ENCODE measurements at regions not wholly inside any gene's neighbourhood (a gene's known extent, or its start where the extent isn't known, plus 50 kb on each side); places are given as distances from the start of the nearest gene placed in this dataset.

DNA sequence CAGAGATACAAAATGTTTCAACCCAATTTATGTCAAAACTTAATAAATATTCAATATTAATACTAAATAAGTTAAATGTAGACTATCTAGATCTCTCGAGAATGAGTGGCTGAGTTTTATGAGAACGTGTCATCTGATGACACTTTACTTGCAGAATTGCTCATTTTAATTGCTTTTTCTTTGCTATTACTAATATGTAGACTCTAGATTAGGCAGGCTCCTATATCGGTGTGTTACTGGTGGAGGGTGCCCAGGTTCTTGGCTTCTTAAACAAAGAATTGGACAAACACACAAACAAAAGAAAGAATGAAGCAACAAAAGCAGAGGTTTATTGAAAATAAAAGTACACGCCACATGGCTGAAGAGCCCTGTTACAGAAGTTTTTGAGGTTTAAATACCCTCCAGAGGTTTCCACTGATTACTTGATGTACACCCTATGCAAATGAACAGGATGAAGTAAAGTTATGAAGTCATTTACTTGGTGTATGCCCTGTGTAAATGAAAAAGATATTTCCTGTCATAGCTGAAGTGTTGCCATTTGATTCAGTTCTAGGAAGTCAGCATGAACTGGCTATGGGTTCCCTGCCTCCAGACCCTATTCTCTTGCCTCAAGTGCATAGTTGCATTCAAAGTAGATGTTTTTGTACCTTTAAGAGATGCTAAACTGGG lies 122.9 kb upstream of the ITGA4 start:
- peaks cover 3% of the 10 kb centered on the region for H3K9me3 ChIP-seq (ENCODE audit: insufficient read depth, low read depth, low read length)
- H4K91ac ChIP-seq (ENCODE audit: low read depth, low read length) = no peak overlapping the region
- H2BK5ac ChIP-seq (ENCODE audit: low read depth, low read length, poor library complexity) = no peak overlapping the region
- H3K18ac ChIP-seq (ENCODE audit: low read length) = no peak overlapping the region
- no peak overlapping the region for H2BK120ac ChIP-seq (ENCODE audit: insufficient read depth, low read length, poor library complexity)
- no CpG with 5 or more reads among the region's 4 CpGs for WGBS (ENCODE audit: extremely low coverage, insufficient coverage, insufficient read length)
- H4K8ac ChIP-seq (ENCODE audit: low read depth, low read length) = no peak overlapping the region
- no peak overlapping the region for H3K4ac ChIP-seq (ENCODE audit: low read depth, low read length)
- no peak overlapping the region for H3K4me3 ChIP-seq (ENCODE audit: low read depth, low read length)
- DNase-seq = no peak
- no peak overlapping the region for H3K9ac ChIP-seq (ENCODE audit: low read length)
- H2BK12ac ChIP-seq (ENCODE audit: low read length) = no peak overlapping the region
- no peaks in the 10 kb centered on the region for H3K4me1 ChIP-seq (ENCODE audit: control insufficient read depth in 1 of 2, insufficient read depth in 2 of 2, low read length in 2 of 2)
- no peak overlapping the region for H3K14ac ChIP-seq (ENCODE audit: low read length)
- no peaks in the 10 kb centered on the region for H3K27me3 ChIP-seq (ENCODE audit: insufficient read depth, low read length)
- H3K36me3 ChIP-seq (ENCODE audit: control insufficient read depth in 1 of 2, insufficient read depth in 2 of 2, low read length in 2 of 2) = no peaks in the 10 kb centered on the region
- H4K12ac ChIP-seq (ENCODE audit: low read depth, low read length) = no peak overlapping the region
- H2AFZ ChIP-seq (ENCODE audit: insufficient read depth, low read length, poor library complexity) = no peak overlapping the region
- no peaks in the 10 kb centered on the region for H3K79me1 ChIP-seq (ENCODE audit: low read length)
- no peak overlapping the region for H2AK5ac ChIP-seq (ENCODE audit: low read length)
- H3K23ac ChIP-seq (ENCODE audit: low read length) = no peak overlapping the region
- H3K27ac ChIP-seq (ENCODE audit: low read depth, low read length) = no peak overlapping the region
- H3K79me2 ChIP-seq (ENCODE audit: control insufficient read depth, insufficient read depth, low read length, poor library complexity) = no peaks in the 10 kb centered on the region
- H3K4me2 ChIP-seq (ENCODE audit: low read length) = no peak overlapping the region

DNA sequence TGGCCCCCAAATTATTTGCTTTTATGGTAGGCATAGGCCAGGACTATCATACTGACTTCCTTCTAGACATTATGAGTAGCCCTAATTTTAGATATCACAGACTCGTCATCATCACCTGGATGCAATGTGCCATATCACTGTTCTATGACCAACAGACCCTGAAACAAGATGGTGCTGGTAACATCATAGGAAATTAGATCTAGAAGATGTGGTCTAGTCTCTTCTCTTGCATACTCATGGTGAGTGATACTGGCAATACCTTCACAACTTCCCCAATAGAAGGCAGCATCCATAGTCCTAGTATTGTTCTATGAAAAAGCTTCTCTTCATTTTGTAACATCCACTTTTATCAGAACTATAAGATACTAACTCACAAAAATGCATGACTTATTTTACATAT lies 116.3 kb upstream of the ITGA4 start:
- Histone ChIP-seq H3K36me3 (ENCODE audit: control insufficient read depth in 1 of 2, insufficient read depth in 2 of 2, low read length in 2 of 2) (no peaks in the 10 kb centered on the region), H3K79me1 (ENCODE audit: low read length) (no peaks in the 10 kb centered on the region), H3K18ac (ENCODE audit: low read length) (no peak overlapping the region), H3K79me2 (ENCODE audit: control insufficient read depth, insufficient read depth, low read length, poor library complexity) (no peaks in the 10 kb centered on the region), H3K23ac (ENCODE audit: low read length) (no peak overlapping the region), H2AFZ (ENCODE audit: insufficient read depth, low read length, poor library complexity) (no peak overlapping the region), H2BK12ac (ENCODE audit: low read length) (no peak overlapping the region), H3K9ac (ENCODE audit: low read length) (no peak overlapping the region), H2BK120ac (ENCODE audit: insufficient read depth, low read length, poor library complexity) (no peak overlapping the region), H3K14ac (ENCODE audit: low read length) (no peak overlapping the region), H3K9me3 (ENCODE audit: insufficient read depth, low read depth, low read length) (peaks cover 3% of the 10 kb centered on the region), H3K4me3 (ENCODE audit: low read depth, low read length) (no peak overlapping the region), H4K12ac (ENCODE audit: low read depth, low read length) (no peak overlapping the region), H4K91ac (ENCODE audit: low read depth, low read length) (no peak overlapping the region), H3K4me2 (ENCODE audit: low read length) (no peak overlapping the region), H2BK5ac (ENCODE audit: low read depth, low read length, poor library complexity) (no peak overlapping the region), H3K4me1 (ENCODE audit: control insufficient read depth in 1 of 2, insufficient read depth in 2 of 2, low read length in 2 of 2) (no peaks in the 10 kb centered on the region), H3K27me3 (ENCODE audit: insufficient read depth, low read length) (no peaks in the 10 kb centered on the region), H2AK5ac (ENCODE audit: low read length) (no peak overlapping the region), H4K8ac (ENCODE audit: low read depth, low read length) (no peak overlapping the region), H3K27ac (ENCODE audit: low read depth, low read length) (no peak overlapping the region), H3K4ac (ENCODE audit: low read depth, low read length) (no peak overlapping the region)
- DNase-seq = no peak
- WGBS (ENCODE audit: extremely low coverage, insufficient coverage, insufficient read length) = no CpG with 5 or more reads among the region's 1 CpG

DNA sequence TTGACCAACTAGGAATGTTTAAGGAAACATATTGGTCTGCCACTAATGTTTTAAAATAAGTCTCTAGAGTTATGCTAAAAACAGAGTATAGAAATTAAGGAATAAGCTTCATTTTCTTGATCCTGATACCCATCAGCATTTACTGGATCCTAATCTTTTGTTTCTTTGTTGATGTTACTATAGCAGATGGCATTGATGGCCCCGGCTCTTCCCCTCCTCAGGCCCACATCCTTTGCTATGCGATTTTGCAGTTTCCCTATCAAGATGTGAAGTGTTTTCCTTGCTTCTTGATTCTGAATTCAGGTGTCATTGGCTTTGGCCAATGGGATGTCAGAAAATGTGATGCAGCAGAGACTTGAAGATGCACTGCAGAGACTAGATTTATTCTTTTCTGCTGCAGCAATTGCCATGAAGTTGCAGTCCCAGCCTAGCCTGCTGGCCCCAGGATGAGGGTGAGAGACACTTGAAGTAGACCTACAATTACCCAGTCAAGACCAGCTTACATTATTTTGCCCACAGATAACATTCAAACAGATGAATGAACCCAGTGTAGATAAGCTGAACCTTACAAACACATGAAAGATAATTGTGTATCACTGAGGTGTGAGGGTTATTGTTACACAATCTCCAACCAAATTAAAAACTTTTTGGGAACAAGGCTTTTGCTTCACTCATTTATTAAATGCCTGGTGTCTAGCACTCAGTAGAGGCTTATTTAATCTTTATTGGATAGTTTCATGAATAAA lies 115.2 kb upstream of the ITGA4 start:
- no peak overlapping the region for H2BK12ac ChIP-seq (ENCODE audit: low read length)
- no peak overlapping the region for H2AFZ ChIP-seq (ENCODE audit: insufficient read depth, low read length, poor library complexity)
- no peak overlapping the region for H2BK5ac ChIP-seq (ENCODE audit: low read depth, low read length, poor library complexity)
- no peak overlapping the region for H4K8ac ChIP-seq (ENCODE audit: low read depth, low read length)
- H3K79me1 ChIP-seq (ENCODE audit: low read length) = no peaks in the 10 kb centered on the region
- H2BK120ac ChIP-seq (ENCODE audit: insufficient read depth, low read length, poor library complexity) = no peak overlapping the region
- H3K27ac ChIP-seq (ENCODE audit: low read depth, low read length) = no peak overlapping the region
- H2AK5ac ChIP-seq (ENCODE audit: low read length) = no peak overlapping the region
- H3K4me3 ChIP-seq (ENCODE audit: low read depth, low read length) = no peak overlapping the region
- H3K36me3 ChIP-seq (ENCODE audit: control insufficient read depth in 1 of 2, insufficient read depth in 2 of 2, low read length in 2 of 2) = no peaks in the 10 kb centered on the region
- H4K91ac ChIP-seq (ENCODE audit: low read depth, low read length) = no peak overlapping the region
- no peaks in the 10 kb centered on the region for H3K79me2 ChIP-seq (ENCODE audit: control insufficient read depth, insufficient read depth, low read length, poor library complexity)
- no peaks in the 10 kb centered on the region for H3K27me3 ChIP-seq (ENCODE audit: insufficient read depth, low read length)
- no CpG with 5 or more reads among the region's 2 CpGs for WGBS (ENCODE audit: extremely low coverage, insufficient coverage, insufficient read length)
- H3K23ac ChIP-seq (ENCODE audit: low read length) = no peak overlapping the region
- no peak overlapping the region for H3K14ac ChIP-seq (ENCODE audit: low read length)
- no peak overlapping the region for H3K4me2 ChIP-seq (ENCODE audit: low read length)
- no peak overlapping the region for H4K12ac ChIP-seq (ENCODE audit: low read depth, low read length)
- H3K4ac ChIP-seq (ENCODE audit: low read depth, low read length) = no peak overlapping the region
- H3K9me3 ChIP-seq (ENCODE audit: insufficient read depth, low read depth, low read length) = no peaks in the 10 kb centered on the region
- no peak overlapping the region for H3K18ac ChIP-seq (ENCODE audit: low read length)
- no peaks in the 10 kb centered on the region for H3K4me1 ChIP-seq (ENCODE audit: control insufficient read depth in 1 of 2, insufficient read depth in 2 of 2, low read length in 2 of 2)
- DNase-seq = no peak
- H3K9ac ChIP-seq (ENCODE audit: low read length) = no peak overlapping the region

DNA sequence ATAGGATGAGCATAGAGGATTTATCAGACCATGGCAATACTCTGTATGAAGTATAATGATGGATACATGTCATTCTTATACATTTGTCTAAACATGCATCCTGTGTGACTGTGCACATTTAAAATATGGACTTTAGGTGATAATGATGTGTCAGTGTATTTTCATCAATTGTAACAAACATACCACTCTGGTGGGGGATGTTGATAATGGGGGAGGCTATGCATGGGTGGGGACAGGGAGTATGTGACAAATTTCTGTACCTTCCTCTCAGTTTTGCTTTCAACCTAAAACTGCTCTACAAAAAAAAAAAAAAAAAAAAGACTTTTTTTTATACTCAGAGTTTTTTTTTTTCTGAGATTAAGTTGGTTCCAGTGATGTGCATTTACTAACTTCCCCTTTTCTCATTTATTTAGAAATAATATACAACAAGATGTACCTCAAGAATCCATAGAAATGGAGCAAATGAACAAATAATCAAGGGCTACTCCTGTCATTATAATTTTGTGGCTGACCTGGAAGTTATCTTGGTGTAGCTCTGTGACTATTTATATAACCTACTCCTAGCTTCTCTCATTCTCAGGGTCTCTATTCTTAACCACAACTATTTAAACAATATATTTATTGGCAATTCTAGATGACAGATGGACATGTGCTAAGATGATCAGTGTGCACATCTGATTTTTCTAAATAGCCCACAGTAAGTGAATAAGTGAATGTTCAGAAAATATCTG lies 108.9 kb upstream of the ITGA4 start:
- no peak overlapping the region for H2AFZ ChIP-seq (ENCODE audit: insufficient read depth, low read length, poor library complexity)
- H2BK120ac ChIP-seq (ENCODE audit: insufficient read depth, low read length, poor library complexity) = no peak overlapping the region
- no peak overlapping the region for H3K18ac ChIP-seq (ENCODE audit: low read length)
- no peaks in the 10 kb centered on the region for H3K79me1 ChIP-seq (ENCODE audit: low read length)
- no peak overlapping the region for H2AK5ac ChIP-seq (ENCODE audit: low read length)
- H3K4ac ChIP-seq (ENCODE audit: low read depth, low read length) = no peak overlapping the region
- no peaks in the 10 kb centered on the region for H3K36me3 ChIP-seq (ENCODE audit: control insufficient read depth in 1 of 2, insufficient read depth in 2 of 2, low read length in 2 of 2)
- H3K4me2 ChIP-seq (ENCODE audit: low read length) = no peak overlapping the region
- H4K91ac ChIP-seq (ENCODE audit: low read depth, low read length) = no peak overlapping the region
- no peaks in the 10 kb centered on the region for H3K79me2 ChIP-seq (ENCODE audit: control insufficient read depth, insufficient read depth, low read length, poor library complexity)
- no peak overlapping the region for H2BK12ac ChIP-seq (ENCODE audit: low read length)
- no peak overlapping the region for H3K23ac ChIP-seq (ENCODE audit: low read length)
- no peak overlapping the region for H3K9ac ChIP-seq (ENCODE audit: low read length)
- H3K9me3 ChIP-seq (ENCODE audit: insufficient read depth, low read depth, low read length) = no peaks in the 10 kb centered on the region
- H4K12ac ChIP-seq (ENCODE audit: low read depth, low read length) = no peak overlapping the region
- H3K27me3 ChIP-seq (ENCODE audit: insufficient read depth, low read length) = no peaks in the 10 kb centered on the region
- no peaks in the 10 kb centered on the region for H3K4me1 ChIP-seq (ENCODE audit: control insufficient read depth in 1 of 2, insufficient read depth in 2 of 2, low read length in 2 of 2)
- H3K4me3 ChIP-seq (ENCODE audit: low read depth, low read length) = no peak overlapping the region
- H2BK5ac ChIP-seq (ENCODE audit: low read depth, low read length, poor library complexity) = no peak overlapping the region
- DNase-seq = no peak
- H3K14ac ChIP-seq (ENCODE audit: low read length) = no peak overlapping the region
- no peak overlapping the region for H3K27ac ChIP-seq (ENCODE audit: low read depth, low read length)
- H4K8ac ChIP-seq (ENCODE audit: low read depth, low read length) = no peak overlapping the region
